ENCODE measurements at regions not wholly inside any gene's neighbourhood (a gene's known extent, or its start where the extent isn't known, plus 50 kb on each side); places are given as distances from the start of the nearest gene placed in this dataset.

- TF ChIP-seq POLR2A (IDR thresholded peaks at IDR 0.05; ENCODE audit: low read depth, low read length) (no peak), POLR2AphosphoS5 (IDR thresholded peaks at IDR 0.05; ENCODE audit: low read depth, low read length) (no peak), TAF1 (IDR thresholded peaks at IDR 0.05; ENCODE audit: borderline replicate concordance, low read depth, low read length) (no peak)
These were observed 258.4 kb downstream of the XXYLT1 start for GRCh38 chr3:195012571-195012970.
